Iris pigment epithelial cell (primary cell): ENCODE measurements at regions not wholly inside any gene's neighbourhood (a gene's known extent, or its start where the extent isn't known, plus 50 kb on each side); places are given as distances from the start of the nearest gene placed in this dataset.
A peak's percentile ranks its signal among the peaks of the same experiment; 100 is the strongest.
"Not testable (repeated sequence)": the region's sequence is repeated elsewhere in the genome, so short reads cannot be mapped to it uniquely, and the experiment has no call there.

Experiments
- DNase-seq: peaks from one replicate; pipeline ENCODE4 v3.0.0-alpha.2; 2011; ENCODE audit warnings: low read depth

DNA sequence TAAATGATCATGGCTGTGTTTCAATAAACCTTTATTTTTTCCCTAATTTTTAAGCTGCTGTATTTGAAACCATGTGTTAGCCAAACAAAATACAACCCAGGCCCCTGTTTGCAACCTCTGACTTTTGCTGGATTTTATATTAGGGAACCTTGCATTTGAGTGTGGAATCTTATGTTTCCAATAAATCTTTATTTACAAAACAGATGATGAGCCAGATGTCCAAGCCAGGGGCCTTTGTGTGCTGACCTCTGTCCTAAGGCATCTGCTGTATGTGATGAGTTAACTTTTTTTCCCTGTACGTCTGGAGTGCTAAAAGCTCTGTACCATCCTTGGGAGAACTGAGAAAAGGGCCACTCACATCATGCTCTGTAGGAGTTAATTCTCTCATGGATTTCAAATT, 162.9 kb downstream of the TRIB2 start:
- DNase-seq, result no peak

GRCh38 chr2:12881952-12882351, 165.2 kb downstream of the TRIB2 start:
- no peak for DNase-seq

- no peak for DNase-seq
Measured at GRCh38 chr2:12882393-12882792, 165.7 kb downstream of the TRIB2 start.

DNA sequence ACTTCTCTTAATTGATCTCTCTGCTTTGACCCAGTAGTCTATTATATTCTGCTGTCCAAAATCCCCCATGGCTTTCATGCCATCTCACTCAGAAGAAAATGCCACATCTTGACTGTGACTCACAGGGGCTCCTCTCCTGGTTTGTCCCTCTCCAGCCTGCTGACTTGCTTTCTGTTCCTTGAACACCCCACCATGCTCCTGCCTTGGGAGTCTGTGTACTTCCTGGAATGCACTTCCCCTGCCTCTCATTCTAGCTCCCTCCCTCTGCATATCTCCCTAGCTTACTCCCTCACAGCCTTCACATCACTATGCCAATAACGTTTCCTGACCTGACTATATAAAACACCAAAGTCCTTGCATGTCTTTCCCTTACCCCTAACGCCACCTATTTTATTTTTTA, 167.2 kb downstream of the TRIB2 start:
- DNase-seq, result peak; percentile 41

GRCh38 chr2:12884713-12885282, 168.1 kb downstream of the TRIB2 start:
- DNase-seq, result peak; percentile 78

GRCh38 chr2:12890066-12890465, 173.3 kb downstream of the TRIB2 start:
- no peak for DNase-seq

GRCh38 chr2:12890481-12890991, 173.8 kb downstream of the TRIB2 start:
- no peak for DNase-seq

DNA sequence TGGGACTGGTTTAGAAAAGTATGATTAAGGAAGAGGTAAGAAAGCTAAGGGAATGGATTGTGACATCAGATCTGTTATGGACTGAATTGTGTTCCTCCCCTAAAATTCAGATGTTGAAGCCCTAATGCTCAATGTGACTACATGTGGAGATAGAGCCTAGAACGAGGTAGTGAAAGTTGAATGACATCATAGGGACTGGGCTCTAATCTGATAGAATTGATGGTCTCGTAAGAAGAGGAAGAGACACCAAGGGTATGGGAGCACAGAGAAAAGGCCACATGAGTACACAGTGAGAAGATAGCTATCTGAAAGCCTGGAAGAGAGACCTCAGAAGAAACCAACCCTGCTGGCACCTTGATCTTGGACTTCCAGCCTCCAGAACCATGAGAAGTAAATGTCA, 178.3 kb downstream of the TRIB2 start:
- DNase-seq, result no peak

- DNase-seq, result peak; percentile 36
Measured at GRCh38 chr2:12896318-12896982, 179.7 kb downstream of the TRIB2 start.

- DNase-seq, result no peak
Measured at GRCh38 chr2:12897181-12897580, 180.4 kb downstream of the TRIB2 start.

DNA sequence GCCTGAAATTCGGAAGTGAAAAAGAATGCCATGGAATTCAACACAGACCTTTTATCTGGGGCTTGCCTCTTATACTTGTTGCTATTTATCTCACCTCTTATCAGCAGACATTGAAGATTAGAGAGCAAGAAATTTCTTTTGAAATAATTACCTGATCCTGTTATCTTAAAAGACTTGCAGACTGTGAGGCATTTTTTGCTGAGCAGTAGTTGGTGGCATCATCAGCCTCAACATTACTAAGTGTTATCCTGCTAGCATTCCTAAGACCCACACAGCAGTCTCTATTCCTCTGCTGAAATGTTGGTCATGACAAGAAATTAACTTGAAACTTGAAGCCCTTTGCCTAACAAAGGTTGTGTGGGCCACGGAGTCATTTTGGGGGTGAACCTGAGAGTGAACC, 186.5 kb downstream of the TRIB2 start:
- peak; percentile 44 for DNase-seq

- DNase-seq, result no peak
Measured at GRCh38 chr2:12910431-12910830, 193.7 kb downstream of the TRIB2 start.

GRCh38 chr2:12915787-12916186, 199.1 kb downstream of the TRIB2 start:
- peak; percentile 41 for DNase-seq

GRCh38 chr2:12918138-12918834, 201.6 kb downstream of the TRIB2 start:
- DNase-seq, result peak; percentile 47

GRCh38 chr2:12918835-12919445, 202.2 kb downstream of the TRIB2 start:
- DNase-seq, result peak; percentile 84

DNA sequence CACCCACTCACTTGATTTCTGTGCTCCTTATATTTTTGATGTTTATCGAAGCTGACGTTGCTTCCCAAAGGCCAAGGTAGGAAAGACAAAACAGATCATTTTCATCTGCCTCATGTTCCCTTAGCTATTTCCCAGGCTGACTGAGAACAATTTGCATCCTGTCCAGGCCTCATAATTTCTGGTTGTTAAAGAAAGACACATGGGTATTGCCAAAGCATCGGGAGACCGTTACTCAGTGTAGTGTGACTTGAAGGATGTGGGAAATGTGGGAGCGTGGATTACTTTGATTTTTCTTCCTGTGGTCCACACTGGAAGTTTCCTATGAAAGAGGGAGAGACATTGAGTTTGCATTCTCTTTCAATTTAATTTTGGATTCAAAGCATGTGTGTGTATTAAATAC, 204.6 kb downstream of the TRIB2 start:
- DNase-seq, result no peak

DNA sequence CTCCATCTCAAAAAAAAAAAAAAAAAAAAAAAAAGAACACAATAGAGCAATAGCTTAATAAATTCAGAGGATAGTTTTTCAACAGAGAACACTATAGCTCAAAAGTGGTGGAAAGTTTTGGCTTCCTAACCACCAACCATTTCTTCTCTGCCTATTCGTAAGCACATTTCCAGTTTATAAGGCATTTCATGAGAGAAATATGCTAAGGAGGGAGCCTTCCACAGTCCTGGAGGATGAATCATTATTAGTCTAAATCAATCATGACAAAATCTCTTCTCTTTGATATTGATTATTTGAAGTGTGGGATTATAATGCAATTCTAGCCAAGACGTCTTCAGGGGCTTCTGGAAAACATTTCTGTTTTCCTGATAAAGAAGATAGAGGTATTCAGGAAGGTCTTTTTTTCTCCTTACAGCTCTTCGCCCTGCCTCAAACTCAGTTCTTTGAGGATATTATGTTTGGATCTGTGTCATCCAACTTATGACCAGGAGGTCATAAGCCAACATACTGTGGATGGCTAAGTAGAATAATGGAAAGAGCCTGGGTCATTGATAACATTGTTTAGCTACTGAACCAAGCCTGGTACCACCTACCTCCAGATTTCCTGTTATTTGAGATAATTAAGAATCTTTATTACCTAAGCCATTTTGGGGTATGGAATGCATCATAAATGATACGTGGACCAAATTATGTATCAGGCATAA, 207.3 kb downstream of the TRIB2 start:
- DNase-seq, result peak; percentile 66

GRCh38 chr2:12926641-12927040, 209.9 kb downstream of the TRIB2 start:
- DNase-seq, result not testable (repeated sequence)

GRCh38 chr2:12928197-12928774, 211.6 kb downstream of the TRIB2 start:
- peak; percentile 87 for DNase-seq

GRCh38 chr2:12928775-12929401, 212.2 kb downstream of the TRIB2 start:
- DNase-seq, result peak; percentile 15

- DNase-seq, result no peak
Measured at GRCh38 chr2:12929758-12930157, 213.0 kb downstream of the TRIB2 start.
